ENCODE measurements at regions not wholly inside any gene's neighbourhood (a gene's known extent, or its start where the extent isn't known, plus 50 kb on each side); places are given as distances from the start of the nearest gene placed in this dataset.

GRCh38 chr17:14755002-14755401, 454.1 kb downstream of the HS3ST3B1 start:
- Mint-ChIP-seq H3K9me3 (no peaks in the 10 kb centered on the region), H3K27ac (no peak overlapping the region), H3K4me3 (no peak overlapping the region), H3K27me3 (peaks cover 4% of the 10 kb centered on the region), H3K36me3 (no peaks in the 10 kb centered on the region), H3K4me1 (no peaks in the 10 kb centered on the region)
- DNase-seq: no peak

GRCh38 chr17:14753383-14753782, 452.5 kb downstream of the HS3ST3B1 start:
- Mint-ChIP-seq H3K4me1 (peaks cover 3% of the 10 kb centered on the region), H3K36me3 (no peaks in the 10 kb centered on the region), H3K4me3 (no peak overlapping the region), H3K27me3 (peaks cover 4% of the 10 kb centered on the region), H3K9me3 (no peaks in the 10 kb centered on the region), H3K27ac (no peak overlapping the region)
- DNase-seq: no peak

- DNase-seq: no peak
- Mint-ChIP-seq H3K27ac (no peak overlapping the region), H3K4me1 (peaks cover 3% of the 10 kb centered on the region), H3K36me3 (no peaks in the 10 kb centered on the region), H3K9me3 (no peaks in the 10 kb centered on the region), H3K27me3 (no peaks in the 10 kb centered on the region), H3K4me3 (no peak overlapping the region)
These were observed 451.1 kb downstream of the HS3ST3B1 start for GRCh38 chr17:14752011-14752410.

- Mint-ChIP-seq H3K4me1 (peaks cover 5% of the 10 kb centered on the region), H3K27me3 (no peaks in the 10 kb centered on the region), H3K9me3 (no peaks in the 10 kb centered on the region), H3K27ac (no peak overlapping the region), H3K36me3 (no peaks in the 10 kb centered on the region), H3K4me3 (no peak overlapping the region)
- DNase-seq: no peak
These were observed 450.0 kb downstream of the HS3ST3B1 start for GRCh38 chr17:14750866-14751265.

- Mint-ChIP-seq H3K4me1 (peaks cover 5% of the 10 kb centered on the region), H3K4me3 (no peak overlapping the region), H3K27me3 (no peaks in the 10 kb centered on the region), H3K36me3 (no peaks in the 10 kb centered on the region), H3K27ac (no peak overlapping the region), H3K9me3 (no peaks in the 10 kb centered on the region)
- DNase-seq: no peak
These were observed 448.4 kb downstream of the HS3ST3B1 start for GRCh38 chr17:14749269-14749668.

GRCh38 chr17:14748036-14748710, 447.3 kb downstream of the HS3ST3B1 start:
- no peak overlapping the region for H3K27ac Mint-ChIP-seq
- no peak overlapping the region for H3K4me3 Mint-ChIP-seq
- H3K36me3 Mint-ChIP-seq: no peaks in the 10 kb centered on the region
- peaks cover 5% of the 10 kb centered on the region for H3K4me1 Mint-ChIP-seq
- H3K9me3 Mint-ChIP-seq: no peaks in the 10 kb centered on the region
- peak; percentile 14 for DNase-seq
- H3K27me3 Mint-ChIP-seq: no peaks in the 10 kb centered on the region

GRCh38 chr17:14747603-14747950, 446.7 kb downstream of the HS3ST3B1 start:
- H3K27me3 Mint-ChIP-seq: no peaks in the 10 kb centered on the region
- H3K9me3 Mint-ChIP-seq: no peaks in the 10 kb centered on the region
- H3K27ac Mint-ChIP-seq: no peak overlapping the region
- H3K4me1 Mint-ChIP-seq: peaks cover 5% of the 10 kb centered on the region
- DNase-seq: no peak
- H3K4me3 Mint-ChIP-seq: no peak overlapping the region
- no peaks in the 10 kb centered on the region for H3K36me3 Mint-ChIP-seq

- Mint-ChIP-seq H3K9me3 (no peaks in the 10 kb centered on the region), H3K4me1 (peaks cover 5% of the 10 kb centered on the region), H3K36me3 (no peaks in the 10 kb centered on the region), H3K27me3 (no peaks in the 10 kb centered on the region), H3K27ac (no peak overlapping the region), H3K4me3 (no peak overlapping the region)
- no peak for DNase-seq
These were observed 446.1 kb downstream of the HS3ST3B1 start for GRCh38 chr17:14746822-14747602.

- no peaks in the 10 kb centered on the region for H3K36me3 Mint-ChIP-seq
- no peaks in the 10 kb centered on the region for H3K9me3 Mint-ChIP-seq
- no peak overlapping the region for H3K27ac Mint-ChIP-seq
- H3K4me1 Mint-ChIP-seq: peaks cover 5% of the 10 kb centered on the region
- H3K4me3 Mint-ChIP-seq: no peak overlapping the region
- no peaks in the 10 kb centered on the region for H3K27me3 Mint-ChIP-seq
- DNase-seq: no peak
These were observed 444.7 kb downstream of the HS3ST3B1 start for GRCh38 chr17:14745541-14745940.

GRCh38 chr17:14744761-14745473, 444.0 kb downstream of the HS3ST3B1 start:
- Mint-ChIP-seq H3K4me1 (peaks cover 5% of the 10 kb centered on the region), H3K27me3 (no peaks in the 10 kb centered on the region), H3K4me3 (no peak overlapping the region), H3K27ac (no peak overlapping the region), H3K9me3 (no peaks in the 10 kb centered on the region), H3K36me3 (no peaks in the 10 kb centered on the region)
- DNase-seq: no peak

GRCh38 chr17:14741491-14741890, 440.6 kb downstream of the HS3ST3B1 start:
- no peak overlapping the region for H3K4me3 Mint-ChIP-seq
- H3K4me1 Mint-ChIP-seq: no peaks in the 10 kb centered on the region
- no peak for DNase-seq
- no peak overlapping the region for H3K27ac Mint-ChIP-seq
- H3K27me3 Mint-ChIP-seq: no peaks in the 10 kb centered on the region
- no peaks in the 10 kb centered on the region for H3K36me3 Mint-ChIP-seq
- H3K9me3 Mint-ChIP-seq: no peaks in the 10 kb centered on the region

GRCh38 chr17:14739656-14740431, 439.0 kb downstream of the HS3ST3B1 start:
- no peak overlapping the region for H3K4me3 Mint-ChIP-seq
- no peak overlapping the region for H3K27ac Mint-ChIP-seq
- no peak for DNase-seq
- H3K9me3 Mint-ChIP-seq: no peaks in the 10 kb centered on the region
- H3K36me3 Mint-ChIP-seq: no peaks in the 10 kb centered on the region
- H3K4me1 Mint-ChIP-seq: no peaks in the 10 kb centered on the region
- H3K27me3 Mint-ChIP-seq: no peaks in the 10 kb centered on the region

GRCh38 chr17:14738652-14738988, 437.7 kb downstream of the HS3ST3B1 start:
- H3K9me3 Mint-ChIP-seq: no peaks in the 10 kb centered on the region
- no peaks in the 10 kb centered on the region for H3K4me1 Mint-ChIP-seq
- no peak overlapping the region for H3K27ac Mint-ChIP-seq

GRCh38 chr17:14737984-14738651, 437.2 kb downstream of the HS3ST3B1 start:
- Mint-ChIP-seq H3K27ac (no peak overlapping the region), H3K36me3 (no peaks in the 10 kb centered on the region), H3K9me3 (no peaks in the 10 kb centered on the region), H3K4me1 (no peaks in the 10 kb centered on the region), H3K4me3 (no peak overlapping the region), H3K27me3 (no peaks in the 10 kb centered on the region)
- DNase-seq: no peak

More at GRCh38 chr17:14738652-14738988, 437.7 kb downstream of the HS3ST3B1 start:
- H3K36me3 Mint-ChIP-seq: no peaks in the 10 kb centered on the region
- no peaks in the 10 kb centered on the region for H3K27me3 Mint-ChIP-seq
- H3K4me3 Mint-ChIP-seq: no peak overlapping the region
- no peak for DNase-seq

Measured in activated naive CD8-positive, alpha-beta T cell treated with anti-CD3 and anti-CD28 coated beads for 36 hours (primary cell).